H9 (cell line): ENCODE measurements at regions not wholly inside any gene's neighbourhood (a gene's known extent, or its start where the extent isn't known, plus 50 kb on each side); places are given as distances from the start of the nearest gene placed in this dataset.
A peak's percentile ranks its signal among the peaks of the same experiment; 100 is the strongest.

Source experiments
- DNase-seq: peaks from one replicate; pipeline ENCODE4 v3.0.0-alpha.2; 2017
- H2AFZ ChIP-seq: one replicate; pipeline ENCODE4 v1.6.1; 2013; ENCODE audit warnings: mild to moderate bottlenecking, low read length, control low read depth, moderate library complexity
- H2AK5ac ChIP-seq: 2 replicates; pipeline ENCODE4 v1.6.1; 2013; ENCODE audit warnings: low read length, control low read depth, mixed read lengths; ENCODE audit not compliant: insufficient read length
- H2BK120ac ChIP-seq: one replicate; pipeline ENCODE4 v1.6.1; 2013; ENCODE audit warnings: low read depth, mild to moderate bottlenecking, low read length, control low read depth, inconsistent platforms; ENCODE audit not compliant: poor library complexity, severe bottlenecking
- H2BK12ac ChIP-seq: 2 replicates; pipeline ENCODE4 v1.6.1; 2013; ENCODE audit warnings: low read length, control low read depth, mixed read lengths, low read depth; ENCODE audit not compliant: insufficient read length
- H2BK15ac ChIP-seq: 2 replicates; pipeline ENCODE4 v1.6.1; 2013; ENCODE audit warnings: low read depth, low read length, control low read depth
- H2BK20ac ChIP-seq: one replicate; pipeline ENCODE4 v1.6.1; 2013; ENCODE audit warnings: low read depth, mild to moderate bottlenecking, low read length, control low read depth, inconsistent platforms; ENCODE audit not compliant: poor library complexity, severe bottlenecking
- H2BK5ac ChIP-seq: 2 replicates; pipeline ENCODE4 v1.6.1; 2013; ENCODE audit warnings: low read length, control low read depth, mixed read lengths; ENCODE audit not compliant: insufficient read length
- H3K14ac ChIP-seq: 2 replicates; pipeline ENCODE4 v1.6.1; 2013; ENCODE audit warnings: low read length, control low read depth; ENCODE audit not compliant: insufficient read depth
- H3K18ac ChIP-seq: 2 replicates; pipeline ENCODE4 v1.6.1; 2013; ENCODE audit warnings: low read depth, mild to moderate bottlenecking, mixed read lengths, low read length, control low read depth; ENCODE audit not compliant: insufficient read length
- H3K23ac ChIP-seq: 2 replicates; pipeline ENCODE4 v1.6.1; 2013; ENCODE audit warnings: low read length, control low read depth, mixed read lengths, low read depth; ENCODE audit not compliant: insufficient read length
- H3K23me2 ChIP-seq: 2 replicates; pipeline ENCODE4 v1.6.1; 2013; ENCODE audit warnings: low read depth, mild to moderate bottlenecking, mixed read lengths, low read length, control low read depth; ENCODE audit not compliant: insufficient read length, poor library complexity, severe bottlenecking
- H3K27ac ChIP-seq: 2 replicates; pipeline ENCODE4 v1.5.1; 2013; ENCODE audit warnings: low read length, control low read depth, mixed read lengths, low read depth; ENCODE audit not compliant: insufficient read length
- H3K27me3 ChIP-seq: 2 replicates; pipeline ENCODE4 v1.6.1; 2013; ENCODE audit warnings: low read length, control low read depth, inconsistent platforms; ENCODE audit not compliant: insufficient read depth
- H3K4ac ChIP-seq: 2 replicates; pipeline ENCODE4 v1.6.1; 2013; ENCODE audit warnings: low read depth, mild to moderate bottlenecking, control low read depth, inconsistent platforms, low read length, moderate library complexity
- H3K4me1 ChIP-seq: 2 replicates; pipeline ENCODE4 v1.6.1; 2013; ENCODE audit warnings: low read length, control low read depth, inconsistent platforms; ENCODE audit not compliant: insufficient read depth
- H3K4me2 ChIP-seq: 2 replicates; pipeline ENCODE4 v1.6.1; 2013; ENCODE audit warnings: low read length, control low read depth, mixed read lengths; ENCODE audit not compliant: insufficient read length, insufficient read depth
- H3K56ac ChIP-seq: 2 replicates; pipeline ENCODE4 v1.6.1; 2013; ENCODE audit warnings: low read depth, mild to moderate bottlenecking, mixed read lengths, low read length, control low read depth; ENCODE audit not compliant: insufficient read length
- H3K79me1 ChIP-seq: 2 replicates; pipeline ENCODE4 v1.6.1; 2013; ENCODE audit warnings: low read depth, mild to moderate bottlenecking, moderate library complexity, low read length, control low read depth, inconsistent platforms; ENCODE audit not compliant: insufficient read depth, poor library complexity, severe bottlenecking
- H3K79me2 ChIP-seq: 2 replicates; pipeline ENCODE4 v1.6.1; 2013; ENCODE audit warnings: low read length, control low read depth, inconsistent platforms; ENCODE audit not compliant: insufficient read depth
- H3K9ac ChIP-seq: 2 replicates; pipeline ENCODE4 v1.6.1; 2013; ENCODE audit warnings: low read length, control low read depth, mixed read lengths; ENCODE audit not compliant: insufficient read length; ENCODE audit errors: extremely low read depth
- H3K9me3 ChIP-seq: one replicate; pipeline ENCODE4 v1.6.1; 2013; ENCODE audit warnings: low read depth, low read length, inconsistent platforms; ENCODE audit not compliant: control insufficient read depth
- H3T11ph ChIP-seq: one replicate; pipeline ENCODE4 v1.6.1; 2013; ENCODE audit warnings: mild to moderate bottlenecking, low read length, control low read depth, inconsistent platforms
- H4K20me1 ChIP-seq: one replicate; pipeline ENCODE4 v1.6.1; 2013; ENCODE audit not compliant: control insufficient read depth, insufficient read length, insufficient read depth
- H4K5ac ChIP-seq: 2 replicates; pipeline ENCODE4 v1.6.1; 2013; ENCODE audit warnings: low read depth, mild to moderate bottlenecking, mixed read lengths, low read length, control low read depth; ENCODE audit not compliant: insufficient read length
- H4K8ac ChIP-seq: replicated peaks from 2 replicates; pipeline ENCODE4 v1.6.1; 2013; ENCODE audit warnings: low read length, control low read depth, mixed read lengths, low read depth; ENCODE audit not compliant: insufficient read length
- H4K91ac ChIP-seq: 2 replicates; pipeline ENCODE4 v1.6.1; 2013; ENCODE audit warnings: low read depth, mild to moderate bottlenecking, moderate library complexity, mixed read lengths, low read length, control low read depth; ENCODE audit not compliant: insufficient read length
- H3K27ac Mint-ChIP-seq, 3 experiments: 2 replicates in 2 of 3; 3 replicates in 1 of 3; pipeline ENCODE4 v1.8.0; 2020 to 2021; ENCODE audit warnings: mixed read lengths in 3 of 3, mild to moderate bottlenecking in 1 of 3, moderate library complexity in 1 of 3
- H3K27me3 Mint-ChIP-seq: 2 replicates; pipeline ENCODE4 v1.8.0; 2021; ENCODE audit warnings: low read depth, mild to moderate bottlenecking, moderate library complexity, mixed read lengths
- H3K36me3 Mint-ChIP-seq, 3 experiments: 2 replicates in 2 of 3; 3 replicates in 1 of 3; pipeline ENCODE4 v1.8.0; 2020 to 2021; ENCODE audit warnings: low read depth in 3 of 3, mixed read lengths in 3 of 3; ENCODE audit not compliant: insufficient read depth in 1 of 3
- H3K4me1 Mint-ChIP-seq, 2 experiments: 2 replicates each; pipeline ENCODE4 v1.8.0; 2020; ENCODE audit warnings: mixed read lengths in 2 of 2
- H3K4me3 Mint-ChIP-seq, 2 experiments: 2 replicates in 1 of 2; 3 replicates in 1 of 2; pipeline ENCODE4 v1.8.0; 2020 to 2021; ENCODE audit warnings: mild to moderate bottlenecking in 2 of 2, mixed read lengths in 2 of 2, moderate library complexity in 1 of 2
- H3K9me3 Mint-ChIP-seq, 2 experiments: 2 replicates in 1 of 2; 3 replicates in 1 of 2; pipeline ENCODE4 v1.8.0; 2020; ENCODE audit warnings: mild to moderate bottlenecking in 2 of 2, mixed read lengths in 2 of 2, moderate library complexity in 1 of 2
- CTCF ChIP-seq: fragments of 200-600 bp; sonication (generic); conservative IDR thresholded peaks from 3 replicates; pipeline ENCODE4 v1.8.0; 2021; ENCODE audit warnings: antibody characterized with exemption, mild to moderate bottlenecking
- WGBS: extraction: QIAGEN DNeasy Blood & Tissue Kit; methylation state at CpG from one replicate; pipeline ENCODE4 v1.1.7; 2013; ENCODE audit warnings: missing lambda C conversion rate, low lambda C conversion rate, mixed read lengths; ENCODE audit not compliant: insufficient read length; ENCODE audit errors: extremely low coverage; 5-methylcytosine and 5-hydroxymethylcytosine counted together

- H2BK20ac ChIP-seq: no peak overlapping the region
- peak overlapping the region; percentile 26 for H3K4me2 ChIP-seq
- H3K4ac ChIP-seq: no peak overlapping the region
- no peaks in the 10 kb centered on the region for H3K79me2 ChIP-seq
- Mint-ChIP-seq H3K4me1 (peaks cover 38 to 41% of the 10 kb centered on the region in 2 experiments), H3K27me3 (peaks cover under 1% of the 10 kb centered on the region; the same call in 1 of the 2 replicates), H3K27ac (peak overlapping the region; percentile 45 to 95 (median 50); a peak in 4 of 7 replicates), H3K4me3 (peak overlapping the region in 1 of 2 experiments; percentile 30; a peak in 1 of 5 replicates), H3K9me3 (no peaks in the 10 kb centered on the region), H3K36me3 (no peaks in the 10 kb centered on the region)
- peaks cover 6% of the 10 kb centered on the region for H3K23me2 ChIP-seq
- H3K27me3 ChIP-seq: no peaks in the 10 kb centered on the region
- no peak overlapping the region for H3T11ph ChIP-seq
- no peak overlapping the region for H4K91ac ChIP-seq
- H3K79me1 ChIP-seq: no peaks in the 10 kb centered on the region
- H3K4me1 ChIP-seq: no peaks in the 10 kb centered on the region
- H2AK5ac ChIP-seq: no peak overlapping the region
- H4K5ac ChIP-seq: no peak overlapping the region
- H4K20me1 ChIP-seq: no peaks in the 10 kb centered on the region
- no peak overlapping the region for H3K9ac ChIP-seq
- H3K56ac ChIP-seq: no peak overlapping the region
- H3K9me3 ChIP-seq: no peaks in the 10 kb centered on the region
- TF ChIP-seq CTCF: no peak
- H2BK15ac ChIP-seq: no peak overlapping the region
- H4K8ac ChIP-seq: no peak overlapping the region
- no peak overlapping the region for H2BK12ac ChIP-seq
- no peak overlapping the region for H3K27ac ChIP-seq
- H2BK5ac ChIP-seq: no peak overlapping the region
- whole genome bisulfite sequencing: no CpG with 5 or more reads among the region's 9 CpGs
- H2BK120ac ChIP-seq: no peak overlapping the region
- H2AFZ ChIP-seq: no peak overlapping the region
- no peak overlapping the region for H3K23ac ChIP-seq
- DNase-seq: no peak
- H3K14ac ChIP-seq: no peak overlapping the region
- H3K18ac ChIP-seq: no peak overlapping the region
Measured at GRCh38 chr15:95287720-95288103, 1042.8 kb upstream of the NR2F2 start.
